CD1c-positive myeloid dendritic cell (primary cell): ENCODE measurements at regions not wholly inside any gene's neighbourhood (a gene's known extent, or its start where the extent isn't known, plus 50 kb on each side); places are given as distances from the start of the nearest gene placed in this dataset.

Experiments
- DNase-seq: peaks from one replicate; pipeline ENCODE4 v3.0.0-alpha.2; 2016; ENCODE audit errors: extremely low spot score

DNA sequence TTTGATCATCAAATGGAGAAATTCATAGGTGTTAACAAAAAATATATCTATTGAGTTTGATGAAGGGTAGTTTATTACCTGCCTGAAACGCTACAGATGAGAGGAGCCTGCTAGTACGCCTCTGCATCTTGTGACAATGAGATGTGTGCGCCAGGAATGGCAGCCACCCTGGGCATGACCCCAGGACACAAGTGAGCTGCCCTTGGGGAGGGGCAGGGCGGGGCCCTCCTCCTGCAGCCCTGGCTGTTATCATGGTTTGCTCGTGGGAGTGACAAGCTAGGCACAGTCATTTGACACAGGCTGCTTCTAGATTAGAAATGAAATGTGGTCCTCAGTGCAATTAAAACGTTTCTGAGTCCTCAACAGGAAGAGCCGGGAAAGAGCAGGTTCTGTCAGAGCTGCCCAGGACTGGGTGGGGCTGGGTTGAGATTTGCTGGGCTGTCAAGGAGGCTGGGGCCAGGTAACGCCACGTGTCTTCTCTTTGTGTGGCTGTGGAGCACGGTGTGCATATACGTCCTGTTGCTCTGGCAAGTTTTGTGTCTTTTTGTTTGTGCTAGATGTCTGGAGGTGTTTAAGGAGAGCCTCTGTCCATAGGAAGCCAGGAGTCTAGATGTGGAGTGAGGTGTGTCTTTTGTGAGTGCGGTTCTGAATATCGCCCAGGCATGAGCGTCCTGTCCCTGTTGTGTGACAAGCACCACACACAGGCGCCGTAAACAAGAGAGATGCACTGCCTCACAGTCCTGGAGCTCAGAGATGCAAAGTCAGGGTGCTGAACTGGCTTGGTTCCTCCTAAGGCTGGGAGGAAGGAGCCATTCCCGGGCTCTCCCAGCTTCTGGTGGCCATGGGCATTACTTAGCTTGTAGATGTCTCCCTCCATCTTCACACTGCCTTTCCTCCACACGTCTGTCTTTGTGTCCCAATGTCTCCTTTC is 129.0 kb upstream of the IRX4 start:
- no peak for DNase-seq

DNA sequence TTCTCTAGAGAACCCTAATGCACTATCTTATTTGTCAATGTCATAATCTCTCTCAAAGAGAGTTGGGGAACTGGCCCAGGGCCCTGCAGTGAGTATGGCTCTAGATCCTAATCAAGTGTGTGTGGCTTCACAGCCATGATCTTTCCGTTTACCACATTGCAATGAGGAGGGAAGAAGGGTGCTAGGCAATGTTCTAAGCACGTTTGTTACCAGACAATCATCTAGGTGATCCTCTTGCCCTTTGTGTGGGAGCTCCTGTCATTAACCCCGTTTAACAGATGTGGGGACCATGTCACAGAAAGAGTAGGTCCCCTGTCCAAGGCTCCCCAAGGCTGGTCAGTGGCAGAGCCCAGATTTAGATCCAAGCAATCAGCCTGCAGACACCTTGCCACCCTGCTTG is 128.2 kb upstream of the IRX4 start:
- no peak for DNase-seq

DNA sequence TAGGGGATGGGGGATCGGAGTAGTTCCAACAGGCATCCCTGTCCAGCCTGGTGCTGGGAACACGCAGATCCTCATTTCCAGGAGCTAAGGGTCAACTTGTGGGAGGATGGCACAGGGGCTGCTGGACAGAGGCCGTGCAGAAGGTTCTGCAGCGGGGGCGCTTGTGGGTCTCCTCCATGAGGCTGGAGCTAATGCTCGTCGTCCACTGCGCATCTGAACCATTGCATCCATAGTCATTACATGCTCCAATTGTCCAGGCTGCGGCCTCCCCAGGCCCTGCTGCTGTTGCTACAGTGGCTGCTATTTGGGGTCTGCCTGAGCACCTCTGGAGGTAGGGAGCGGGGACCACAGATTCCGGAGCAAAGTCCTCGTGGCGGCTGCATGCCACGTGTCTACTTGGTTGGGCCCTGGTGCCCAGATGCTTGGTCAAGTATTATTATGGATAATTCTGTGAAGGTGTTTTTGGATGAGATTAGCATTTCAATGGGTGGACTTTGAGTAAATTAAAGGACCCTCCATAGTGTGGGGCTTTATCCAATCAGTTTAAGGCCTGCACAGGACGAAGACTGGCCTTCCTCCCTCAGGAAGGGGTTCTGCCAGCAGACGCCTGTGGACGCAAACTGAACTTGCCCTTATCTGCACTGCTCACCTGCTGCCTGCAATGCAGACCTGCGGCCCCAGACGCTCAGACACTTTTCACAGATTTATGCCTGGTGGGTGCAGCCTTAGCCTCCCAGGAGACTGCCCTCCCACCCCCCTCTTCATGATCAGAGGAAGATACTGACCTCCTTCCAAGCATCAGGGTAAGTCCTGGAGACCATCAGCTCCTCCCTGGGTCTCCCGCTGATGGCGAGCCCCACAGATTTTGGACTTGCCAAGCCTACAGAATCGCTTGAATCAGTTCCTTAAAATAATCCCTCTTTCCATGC is 127.5 kb upstream of the IRX4 start:
- DNase-seq, result no peak

DNA sequence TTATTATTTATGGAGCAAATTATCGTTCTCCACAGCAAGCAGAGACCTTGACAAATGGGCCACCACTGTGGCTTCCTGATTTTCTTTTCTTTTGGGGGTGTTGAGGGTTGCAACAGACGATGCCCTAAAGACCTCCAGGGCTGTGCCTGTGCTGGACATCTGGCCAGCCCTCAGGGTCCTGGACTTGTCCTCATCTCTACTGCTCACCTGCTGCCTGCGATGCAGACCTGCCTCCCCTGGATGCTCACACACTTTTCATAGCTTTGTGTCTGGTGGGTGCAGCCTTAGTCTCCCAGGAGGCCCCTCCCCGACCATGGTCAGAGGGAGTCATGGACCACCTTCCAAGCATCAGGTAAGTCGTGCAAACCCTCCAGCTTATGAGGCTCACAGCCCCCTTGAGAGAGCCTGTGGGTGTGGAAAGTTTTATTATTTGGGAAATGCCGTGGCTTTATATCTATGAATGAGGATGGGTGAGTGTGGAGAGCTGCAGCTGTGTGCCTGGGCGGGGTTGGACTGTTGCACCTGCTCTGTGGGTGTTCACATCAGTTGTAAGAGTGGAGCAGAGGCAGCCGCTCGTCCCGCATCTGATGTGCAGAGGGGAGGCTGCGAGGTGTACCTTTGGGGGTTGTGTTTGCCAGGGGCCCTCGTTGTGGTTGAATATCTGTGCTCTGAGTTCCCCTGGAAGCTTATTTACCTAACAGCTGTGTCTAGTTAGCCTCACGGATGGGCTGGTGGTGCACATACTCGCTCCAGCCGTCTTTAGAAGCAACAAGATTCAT is 126.3 kb upstream of the IRX4 start:
- DNase-seq, result no peak

DNA sequence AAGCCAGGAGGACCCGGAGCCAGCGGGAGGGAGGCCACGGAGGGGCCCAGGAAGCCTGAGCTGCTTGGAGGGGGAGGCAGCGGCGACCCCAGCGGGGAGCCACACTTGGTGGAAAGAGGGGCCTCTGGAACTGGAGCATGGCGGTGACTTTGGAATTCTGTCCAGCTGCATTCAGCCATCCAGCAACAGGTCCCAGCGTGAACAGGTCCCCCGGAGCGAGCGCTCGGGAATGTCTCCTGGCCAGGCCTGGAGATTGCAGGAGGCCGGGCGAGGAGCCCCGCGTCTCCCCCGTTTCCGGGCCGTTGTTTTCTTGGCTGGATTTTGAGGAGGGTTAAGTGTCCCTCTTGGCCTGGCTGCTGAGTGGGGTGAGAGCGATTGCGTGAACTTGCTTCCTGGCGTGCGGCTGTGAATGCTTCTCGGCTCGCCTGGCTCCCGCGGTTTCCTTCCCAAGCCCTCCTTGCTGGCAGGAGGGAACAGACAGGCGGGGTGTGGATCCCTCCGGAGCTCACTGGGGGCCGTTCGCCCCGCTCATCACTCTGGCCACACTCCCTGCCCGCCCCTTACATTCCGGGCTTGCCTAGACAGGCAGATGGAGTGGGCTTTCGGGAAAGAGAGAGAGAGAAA is 125.3 kb upstream of the IRX4 start:
- DNase-seq, result no peak

DNA sequence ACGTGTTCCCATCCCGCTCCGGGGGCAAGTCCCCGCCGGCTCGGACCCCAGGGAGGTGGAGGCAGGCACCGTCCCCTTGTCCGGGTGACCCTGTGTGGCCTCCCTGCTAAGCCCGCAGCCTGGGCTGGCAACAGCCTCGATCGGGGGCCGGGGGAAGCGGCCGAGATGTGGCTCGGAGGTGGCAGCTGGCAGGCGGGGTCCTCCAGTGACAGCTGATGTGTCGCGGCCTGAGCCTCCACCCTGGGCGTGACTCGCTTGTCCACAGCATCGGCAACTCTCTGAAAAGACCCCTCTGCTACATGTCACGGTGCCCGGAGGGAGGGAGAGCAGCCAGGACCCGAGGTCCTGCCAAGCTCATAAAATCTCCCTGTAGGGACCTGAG is 124.8 kb upstream of the IRX4 start:
- no peak for DNase-seq

DNA sequence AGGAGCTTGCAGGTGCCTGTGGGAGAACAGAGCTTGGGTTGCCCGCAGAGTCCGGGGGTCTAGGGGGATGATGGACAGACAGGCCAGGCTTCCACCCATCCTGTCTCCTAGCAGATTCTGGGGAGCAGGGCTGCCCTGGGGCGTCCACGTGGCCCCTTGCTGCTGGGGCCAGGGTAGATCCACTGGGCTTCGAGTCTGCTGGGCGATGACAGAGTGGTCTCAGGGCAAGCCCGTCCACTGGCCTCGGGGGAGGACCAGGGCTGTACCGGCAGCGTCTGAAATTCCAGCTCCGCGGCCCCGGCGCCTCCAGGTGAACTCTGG is 124.2 kb upstream of the IRX4 start:
- DNase-seq, result no peak

DNA sequence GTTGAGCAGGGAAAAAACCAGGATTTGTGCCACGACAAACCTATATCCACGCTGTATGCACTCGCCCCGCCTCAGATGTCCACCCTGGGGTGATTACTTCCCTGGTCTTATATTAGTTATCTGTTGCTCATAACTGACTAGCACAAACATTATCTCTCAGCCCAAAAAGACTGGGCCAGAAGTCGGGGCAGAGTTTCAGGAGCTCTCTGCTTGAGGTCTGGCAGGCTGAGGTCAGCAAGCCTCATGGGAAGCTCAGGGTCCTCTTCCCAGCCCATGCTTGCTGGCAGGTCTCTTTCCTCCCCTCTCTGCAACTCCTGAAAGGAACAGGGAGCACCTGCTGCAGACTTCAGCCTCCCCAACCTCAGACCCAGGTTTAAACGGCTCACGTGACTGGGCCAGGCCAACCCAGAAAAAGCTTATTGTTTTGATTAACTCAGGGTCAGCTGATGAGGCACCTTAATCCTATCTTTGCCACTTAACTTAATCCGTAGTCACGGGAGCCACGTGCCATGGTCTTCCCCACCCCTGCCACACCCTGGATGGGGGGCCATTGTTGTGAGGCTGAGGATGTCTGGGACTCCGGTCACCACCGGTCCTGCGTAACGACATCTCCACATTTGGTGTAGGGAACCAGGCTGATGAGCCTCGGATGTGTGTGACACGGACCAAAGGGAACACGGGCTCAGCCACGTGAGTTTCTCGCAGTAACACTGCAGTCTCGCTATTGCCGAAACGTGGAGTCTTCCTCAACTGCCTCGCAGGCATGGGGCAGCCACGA is 123.7 kb upstream of the IRX4 start:
- DNase-seq, result no peak

DNA sequence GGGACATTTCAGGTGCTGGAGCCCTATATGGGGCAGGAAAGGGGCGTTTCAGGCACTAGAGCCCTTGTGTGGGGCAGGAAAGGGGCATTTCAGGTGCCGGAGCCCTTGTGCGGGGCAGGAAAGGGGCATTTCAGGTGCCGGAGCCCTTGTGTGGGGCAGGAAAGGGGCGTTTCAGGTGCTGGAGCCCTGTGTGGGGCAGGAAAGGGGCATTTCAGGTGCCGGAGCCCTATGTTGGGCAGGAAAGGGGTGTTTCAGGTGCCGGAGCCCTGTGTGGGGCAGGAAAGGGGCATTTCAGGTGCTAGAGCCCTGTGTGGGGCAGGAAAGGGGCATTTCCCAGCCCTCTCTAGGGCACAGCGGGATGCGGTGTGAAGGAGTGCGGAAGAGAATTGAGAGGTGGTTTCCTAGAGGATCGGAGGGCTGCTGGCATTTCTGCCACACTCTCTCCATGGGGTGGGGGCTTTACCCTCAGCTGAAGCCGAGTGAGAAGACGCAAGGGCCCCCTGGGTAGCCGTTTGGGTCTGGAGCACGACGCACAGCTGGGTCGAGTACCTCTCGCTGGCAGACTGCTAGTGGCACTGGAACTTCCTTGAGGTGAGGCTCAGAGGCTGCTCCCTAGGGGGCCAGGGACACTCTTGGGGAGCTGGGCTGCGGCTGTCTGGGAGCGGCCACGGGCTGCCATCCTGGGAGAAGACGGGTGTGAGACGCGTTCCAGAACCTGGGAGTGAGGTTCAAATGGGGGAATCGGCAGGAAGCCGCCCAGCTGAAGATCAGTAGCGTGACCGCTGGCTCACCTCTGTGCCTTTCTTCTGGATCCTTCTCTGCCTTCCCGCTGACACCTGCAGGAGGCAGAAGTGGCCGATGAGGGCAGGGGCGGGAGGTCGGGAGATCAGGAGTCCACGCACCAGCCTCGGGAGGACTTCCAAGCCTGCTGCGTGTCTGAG is 122.6 kb upstream of the IRX4 start:
- DNase-seq, result no peak

DNA sequence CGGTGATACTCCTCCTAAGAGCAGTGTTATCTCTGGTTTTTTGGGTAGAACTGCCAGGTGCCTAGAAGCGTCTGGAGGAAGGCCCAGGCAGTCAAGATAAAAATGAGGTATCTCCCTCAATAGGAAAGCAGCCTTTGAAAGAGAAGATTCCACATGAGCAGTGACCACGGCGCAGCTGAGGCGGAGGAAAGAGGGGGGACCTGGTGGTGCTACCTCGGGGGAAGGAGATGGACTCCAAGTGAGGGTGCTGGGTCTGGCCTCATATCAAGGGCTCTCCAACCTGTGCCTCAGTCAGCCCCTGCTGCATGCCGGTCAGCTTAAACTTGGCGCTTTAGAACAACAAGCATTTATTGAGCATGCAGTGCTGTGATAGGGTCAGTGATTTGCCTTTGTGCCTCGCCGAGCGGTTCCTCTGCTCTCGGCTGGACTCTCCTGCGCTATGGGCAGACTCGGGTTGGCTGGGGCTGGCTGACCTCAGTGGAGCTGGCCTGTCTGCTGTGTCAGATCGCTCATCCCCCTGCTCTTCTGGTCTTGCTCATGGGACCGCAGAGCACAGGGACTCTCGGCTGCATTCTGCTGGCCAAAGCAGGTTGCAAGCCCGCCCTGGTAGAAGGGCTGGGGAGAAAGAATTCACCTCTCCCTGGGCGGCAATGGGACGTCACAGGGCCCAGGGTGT is 121.1 kb upstream of the IRX4 start:
- no peak for DNase-seq

DNA sequence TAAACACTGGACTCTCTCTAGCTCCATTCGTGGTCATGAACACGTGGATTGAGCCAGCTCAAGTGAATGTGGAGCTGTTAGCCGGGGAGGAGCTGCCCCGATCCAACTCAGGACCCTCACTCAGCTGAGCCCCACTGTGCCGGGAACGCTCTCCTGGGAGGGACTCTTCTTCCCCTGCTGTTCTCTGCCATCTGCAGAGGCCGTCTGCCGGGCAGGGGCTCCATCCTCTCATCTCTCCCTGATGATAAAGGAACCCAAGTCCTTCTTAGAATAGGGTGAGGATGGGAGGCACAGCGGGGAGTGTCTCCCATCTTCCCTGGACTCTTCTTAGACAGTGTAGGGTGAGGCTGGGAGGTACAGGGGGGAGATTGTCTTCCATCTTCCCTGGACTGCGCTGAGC is 120.5 kb upstream of the IRX4 start:
- no peak for DNase-seq

DNA sequence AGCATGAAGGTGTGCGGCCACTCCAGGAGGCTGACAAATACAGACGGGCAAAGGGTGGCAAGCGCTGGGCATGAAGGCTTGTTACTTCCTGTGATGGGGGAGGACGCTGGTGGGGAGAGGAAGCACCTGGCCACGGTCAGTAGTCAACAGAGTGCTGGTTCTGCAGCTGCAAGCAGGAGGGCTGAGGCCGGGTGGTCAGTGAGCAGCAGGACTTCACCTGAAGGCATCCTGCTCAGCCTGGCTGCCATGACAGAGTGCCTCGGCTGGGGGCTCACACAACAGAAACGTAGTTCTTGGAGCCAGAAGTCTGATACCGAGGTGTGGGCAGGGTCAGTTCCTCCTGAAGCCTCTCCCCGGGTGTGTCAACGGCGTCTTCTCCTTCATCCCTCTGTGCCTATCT is 118.6 kb upstream of the IRX4 start:
- DNase-seq, result no peak

DNA sequence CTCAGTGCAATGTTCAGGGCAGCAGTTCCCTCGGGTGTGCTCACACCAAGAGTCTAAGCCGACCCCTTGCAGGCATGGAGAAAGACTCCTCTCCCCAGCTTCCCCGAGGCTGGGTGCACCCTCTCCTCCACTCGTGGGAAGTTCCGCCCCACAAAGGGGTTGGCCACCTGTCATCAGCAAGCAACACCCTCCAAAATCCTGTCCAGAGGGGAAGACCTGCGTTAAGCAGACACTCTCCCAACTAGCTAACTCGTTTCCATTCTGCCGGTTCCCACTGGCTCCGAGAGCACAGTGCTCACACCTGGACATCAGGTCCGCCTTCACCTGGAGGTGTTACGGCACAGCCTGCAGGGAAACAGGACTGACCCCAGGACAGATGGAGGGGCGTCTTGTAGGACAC is 117.9 kb upstream of the IRX4 start:
- DNase-seq, result no peak

DNA sequence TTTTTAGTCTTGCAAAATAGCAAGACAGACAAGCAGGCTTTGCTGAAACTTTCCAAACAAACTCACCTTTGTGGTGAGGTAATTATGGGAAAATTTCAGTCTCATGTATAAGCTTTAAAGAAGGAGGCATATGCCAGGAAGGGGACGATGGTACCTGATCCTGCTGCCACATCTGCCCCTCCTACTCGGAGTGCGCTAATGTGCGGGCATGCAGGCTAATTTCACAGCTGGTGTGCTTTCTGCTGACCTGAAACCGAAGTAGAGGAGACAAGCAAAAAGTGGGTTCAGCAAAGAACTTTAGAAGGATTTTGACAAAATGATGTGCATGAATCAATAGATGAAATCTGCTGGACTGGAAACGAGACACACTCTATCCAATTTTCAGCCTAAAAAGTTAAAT is 117.1 kb upstream of the IRX4 start:
- DNase-seq, result no peak

DNA sequence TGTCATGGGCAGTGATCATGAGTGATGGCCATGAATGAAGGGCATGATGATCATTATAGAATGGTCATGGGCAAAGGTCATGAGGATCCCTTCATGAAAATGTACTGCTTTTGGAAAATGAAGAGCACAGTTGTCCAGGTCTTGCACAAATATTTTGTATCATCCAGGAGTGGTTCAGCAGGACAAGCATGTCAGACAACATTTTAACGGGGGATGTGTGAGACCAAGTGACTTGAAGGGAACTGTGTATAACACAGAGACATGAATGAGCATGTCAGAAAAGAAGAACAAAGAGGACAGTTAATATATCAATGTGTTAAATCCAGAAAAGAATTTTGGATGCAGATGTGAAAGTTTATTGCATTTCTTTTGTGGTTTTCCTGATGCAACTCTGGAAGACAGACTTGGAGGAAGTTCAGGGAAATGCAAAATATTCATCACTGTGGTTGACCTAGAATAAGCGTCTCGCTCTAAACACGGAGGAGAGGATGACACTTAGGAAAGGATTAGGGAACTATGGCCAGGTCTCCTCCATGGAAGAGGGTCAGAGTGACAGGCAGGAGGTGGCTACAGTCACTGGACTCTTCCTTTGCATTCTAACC is 116.1 kb upstream of the IRX4 start:
- no peak for DNase-seq

DNA sequence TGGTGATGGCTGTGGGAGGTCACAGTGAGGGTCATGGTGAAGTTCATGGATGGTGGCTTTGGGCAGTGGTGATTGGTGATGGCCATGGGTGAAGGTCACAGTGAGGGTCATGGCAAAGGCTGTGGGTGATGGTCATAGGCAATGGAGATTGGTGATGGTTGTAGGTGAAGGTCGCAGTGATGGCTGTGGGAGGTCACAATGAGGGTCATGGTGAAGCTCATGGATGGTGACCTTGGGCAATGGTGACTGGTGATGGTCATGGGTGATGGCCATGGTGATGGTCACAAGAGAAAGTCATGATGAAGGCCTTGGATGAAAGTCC is 115.6 kb upstream of the IRX4 start:
- no peak for DNase-seq

DNA sequence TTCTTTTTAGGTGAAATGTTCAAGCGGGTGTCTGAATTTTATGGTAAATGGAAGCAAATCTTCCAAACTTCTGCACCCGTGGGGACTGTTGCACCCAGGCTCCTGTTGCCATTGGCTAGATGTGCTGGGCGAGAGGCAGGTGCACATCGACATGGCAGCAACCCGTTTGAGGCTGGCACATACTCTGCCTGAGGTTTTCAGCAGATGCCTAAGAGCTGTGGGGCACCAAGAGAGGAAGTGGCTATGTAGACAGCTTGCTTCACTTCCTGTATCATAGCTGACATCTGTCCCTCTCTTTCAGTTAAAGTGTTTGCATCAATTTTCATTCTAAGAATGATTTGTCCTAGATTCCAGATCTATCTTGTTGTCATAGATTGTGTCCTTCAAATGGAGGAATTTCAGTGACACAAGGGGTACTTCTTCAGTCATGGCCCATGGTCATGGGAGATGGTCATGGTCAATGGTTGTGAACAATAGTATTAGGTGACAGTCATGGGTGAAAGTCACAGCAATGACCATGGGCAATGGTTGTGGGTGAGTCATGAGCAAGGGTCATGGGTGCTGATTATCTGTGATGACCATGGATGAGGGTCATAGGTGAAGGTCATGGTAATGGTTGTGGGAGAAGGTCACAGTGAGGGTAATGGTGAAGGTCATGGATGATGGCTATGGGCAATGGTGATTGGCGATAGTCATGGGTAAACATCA is 115.1 kb upstream of the IRX4 start:
- no peak for DNase-seq

DNA sequence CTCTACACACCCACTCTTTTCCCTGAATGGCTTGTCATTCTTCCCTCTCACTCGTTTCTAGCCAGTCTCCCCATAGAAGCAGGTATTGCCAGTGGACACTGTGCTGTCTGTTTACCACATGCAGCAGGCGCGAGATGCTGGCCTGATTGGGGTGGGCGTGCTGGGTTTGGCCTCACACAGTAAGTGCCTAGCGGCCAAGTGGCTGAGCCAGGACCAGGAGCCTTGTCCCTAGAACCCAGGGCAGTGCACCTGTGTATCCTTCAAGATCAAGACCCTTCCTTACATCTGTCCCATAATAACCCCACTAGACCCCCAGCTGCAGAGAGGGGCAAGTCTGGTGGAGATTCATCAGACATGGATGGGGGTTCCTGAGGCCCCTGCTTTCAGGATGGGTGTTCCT is 112.8 kb upstream of the IRX4 start:
- DNase-seq, result no peak
